ENCODE measurements at regions not wholly inside any gene's neighbourhood (a gene's known extent, or its start where the extent isn't known, plus 50 kb on each side); places are given as distances from the start of the nearest gene placed in this dataset.
A peak's percentile ranks its signal among the peaks of the same experiment; 100 is the strongest.

DNA sequence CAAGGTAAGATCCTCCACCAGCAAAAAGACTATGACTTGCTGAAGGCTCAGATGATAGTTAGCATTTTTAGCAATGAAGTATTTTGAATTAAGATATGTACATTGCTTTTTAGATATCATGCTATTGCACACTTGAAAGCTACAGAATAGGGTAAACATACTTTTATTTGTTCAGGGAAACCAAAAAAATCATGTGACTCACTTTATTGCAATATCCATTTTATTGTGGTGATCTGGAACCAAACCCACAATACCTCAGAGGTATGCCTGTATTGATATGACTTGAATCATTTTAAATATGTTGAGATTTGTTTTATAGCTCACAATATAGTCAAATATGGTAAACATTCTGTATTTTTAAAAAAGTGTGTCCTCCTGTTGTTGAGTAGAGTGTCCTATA, 96.1 kb downstream of the DIO3 start:
- no peak for TF ChIP-seq NBN (IDR thresholded peaks at IDR 0.05; ENCODE audit: low read depth)
- TF ChIP-seq, protein P1, sequence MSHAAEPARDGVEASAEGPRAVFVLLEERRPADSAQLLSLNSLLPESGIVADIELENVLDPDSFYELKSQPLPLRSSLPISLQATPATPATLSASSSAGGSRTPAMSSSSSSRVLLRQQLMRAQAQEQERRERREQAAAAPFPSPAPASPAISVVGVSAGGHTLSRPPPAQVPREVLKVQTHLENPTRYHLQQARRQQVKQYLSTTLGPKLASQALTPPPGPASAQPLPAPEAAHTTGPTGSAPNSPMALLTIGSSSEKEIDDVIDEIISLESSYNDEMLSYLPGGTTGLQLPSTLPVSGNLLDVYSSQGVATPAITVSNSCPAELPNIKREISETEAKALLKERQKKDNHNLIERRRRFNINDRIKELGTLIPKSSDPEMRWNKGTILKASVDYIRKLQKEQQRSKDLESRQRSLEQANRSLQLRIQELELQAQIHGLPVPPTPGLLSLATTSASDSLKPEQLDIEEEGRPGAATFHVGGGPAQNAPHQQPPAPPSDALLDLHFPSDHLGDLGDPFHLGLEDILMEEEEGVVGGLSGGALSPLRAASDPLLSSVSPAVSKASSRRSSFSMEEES (CRISPR knock-in tag; IDR thresholded peaks at IDR 0.05) = peak; percentile 39; the same call in 1 of the 2 replicates
- TF ChIP-seq, protein P2, sequence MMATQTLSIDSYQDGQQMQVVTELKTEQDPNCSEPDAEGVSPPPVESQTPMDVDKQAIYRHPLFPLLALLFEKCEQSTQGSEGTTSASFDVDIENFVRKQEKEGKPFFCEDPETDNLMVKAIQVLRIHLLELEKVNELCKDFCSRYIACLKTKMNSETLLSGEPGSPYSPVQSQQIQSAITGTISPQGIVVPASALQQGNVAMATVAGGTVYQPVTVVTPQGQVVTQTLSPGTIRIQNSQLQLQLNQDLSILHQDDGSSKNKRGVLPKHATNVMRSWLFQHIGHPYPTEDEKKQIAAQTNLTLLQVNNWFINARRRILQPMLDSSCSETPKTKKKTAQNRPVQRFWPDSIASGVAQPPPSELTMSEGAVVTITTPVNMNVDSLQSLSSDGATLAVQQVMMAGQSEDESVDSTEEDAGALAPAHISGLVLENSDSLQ (IDR thresholded peaks at IDR 0.05) = no peak
- no peak overlapping the region for H3K27ac ChIP-seq (ENCODE audit: extremely low read depth, low read depth, low read length)
- H3K27me3 ChIP-seq (ENCODE audit: control insufficient read depth in 2 of 2, insufficient read depth in 2 of 2, low read length in 2 of 2) = no peaks in the 10 kb centered on the region
- ChIA-PET POLR2A (no interaction called here), CTCF (ENCODE audit: low intra/inter-chr PET ratio) (no interaction called here)
- H3K9ac ChIP-seq (ENCODE audit: insufficient read depth in 1 of 2, low read depth in 2 of 2, low read length in 2 of 2) = no peak overlapping the region
- H3K36me3 ChIP-seq (ENCODE audit: control insufficient read depth, insufficient read depth, low read length) = no peaks in the 10 kb centered on the region
- intact Hi-C loops (cut with micrococcal nuclease) = no loop called here
- no peaks in the 10 kb centered on the region for H3K79me2 ChIP-seq (ENCODE audit: control insufficient read depth, insufficient read depth, low read length)
- no peaks in the 10 kb centered on the region; a peak in 1 of 5 replicates for H3K4me1 ChIP-seq (replicated peaks in 1 of 2; ENCODE audit: control insufficient read depth in 2 of 2, insufficient read depth in 2 of 2, low read length in 2 of 2)
- H3K9me3 ChIP-seq (replicated peaks; ENCODE audit: control insufficient read depth, insufficient read depth, low read depth, low read length) = no peaks in the 10 kb centered on the region
- no peak for DNase-seq (ENCODE audit: extremely low read depth in 1 of 4, low spot score in 3 of 4)
- BruUV-seq (replicated peaks) = no TSS peak
- no peaks in the 10 kb centered on the region for H4K20me1 ChIP-seq (replicated peaks; ENCODE audit: control insufficient read depth, insufficient read depth, low read length)
- in situ Hi-C loops (cut with MboI) = no loop called here
- FAIRE-seq = no peak
- no peak for ATAC-seq
- no peak overlapping the region for H2AFZ ChIP-seq (ENCODE audit: low read depth, low read length)
- H3K9me1 ChIP-seq (ENCODE audit: control insufficient read depth, insufficient read depth, low read length) = no peaks in the 10 kb centered on the region
- no peak overlapping the region for H3K4me2 ChIP-seq (ENCODE audit: insufficient read depth, low read length)
- H3K4me3 ChIP-seq = no peak overlapping the region

All from K562 (cell line).